A172 (cell line): ENCODE measurements at regions not wholly inside any gene's neighbourhood (a gene's known extent, or its start where the extent isn't known, plus 50 kb on each side); places are given as distances from the start of the nearest gene placed in this dataset.
"Not testable (repeated sequence)": the region's sequence is repeated elsewhere in the genome, so short reads cannot be mapped to it uniquely, and the experiment has no call there.

ENCODE experiments used
- DNase-seq: peaks from one replicate; pipeline ENCODE4 v3.0.0-alpha.2; 2015; ENCODE audit warnings: low spot score

- DNase-seq, result no peak
Observed at GRCh38 chr1:189628857-189629256, 848.8 kb downstream of the BRINP3 start.

- DNase-seq, result no peak
Observed at GRCh38 chr1:189633658-189634057, 844.0 kb downstream of the BRINP3 start.

- no peak for DNase-seq
Observed at GRCh38 chr1:189637041-189637440, 840.6 kb downstream of the BRINP3 start.

- DNase-seq, result not testable (repeated sequence)
Observed at GRCh38 chr1:189644156-189644555, 833.5 kb downstream of the BRINP3 start.

- DNase-seq, result no peak
Observed at GRCh38 chr1:189644970-189645369, 832.7 kb downstream of the BRINP3 start.

- DNase-seq, result no peak
Observed at GRCh38 chr1:189646066-189646465, 831.6 kb downstream of the BRINP3 start.

- peak; percentile 23 for DNase-seq
Observed at GRCh38 chr1:189654906-189655305, 822.8 kb downstream of the BRINP3 start.

- no peak for DNase-seq
Observed at GRCh38 chr1:189656628-189657530, 820.8 kb downstream of the BRINP3 start.

- DNase-seq, result peak; percentile 11
Observed at GRCh38 chr1:189657715-189658114, 819.9 kb downstream of the BRINP3 start.

GRCh38 chr1:189658381-189658780, 819.3 kb downstream of the BRINP3 start:
- DNase-seq, result no peak

GRCh38 chr1:189659731-189660130, 817.9 kb downstream of the BRINP3 start:
- no peak for DNase-seq

- peak; percentile 57 for DNase-seq
Observed at GRCh38 chr1:189662190-189662589, 815.5 kb downstream of the BRINP3 start.

GRCh38 chr1:189669846-189670245, 807.8 kb downstream of the BRINP3 start:
- DNase-seq, result peak; percentile 46

GRCh38 chr1:189673217-189673616, 804.4 kb downstream of the BRINP3 start:
- no peak for DNase-seq

GRCh38 chr1:189675712-189676244, 801.9 kb downstream of the BRINP3 start:
- no peak for DNase-seq

GRCh38 chr1:189678779-189679178, 798.9 kb downstream of the BRINP3 start:
- DNase-seq, result peak; percentile 7

- DNase-seq, result no peak
Observed at GRCh38 chr1:189681252-189681919, 796.3 kb downstream of the BRINP3 start.

- no peak for DNase-seq
Observed at GRCh38 chr1:189682591-189682990, 795.1 kb downstream of the BRINP3 start.

GRCh38 chr1:189686288-189686687, 791.4 kb downstream of the BRINP3 start:
- no peak for DNase-seq

GRCh38 chr1:189693140-189693539, 784.5 kb downstream of the BRINP3 start:
- DNase-seq, result no peak

- no peak for DNase-seq
Observed at GRCh38 chr1:189696297-189696696, 781.4 kb downstream of the BRINP3 start.

- no peak for DNase-seq
Observed at GRCh38 chr1:189697113-189697512, 780.6 kb downstream of the BRINP3 start.

- DNase-seq, result no peak
Observed at GRCh38 chr1:189701606-189702005, 776.1 kb downstream of the BRINP3 start.
